GM23338 (cell line): ENCODE measurements at regions not wholly inside any gene's neighbourhood (a gene's known extent, or its start where the extent isn't known, plus 50 kb on each side); places are given as distances from the start of the nearest gene placed in this dataset.

Source experiments
- ATAC-seq: fragments of 200-7000 bp; cut with Tn5 transposase; 3 replicates; pipeline ENCODE4 v1.9.1; 2020
- DNase-seq: peaks from one replicate; pipeline ENCODE4 v3.0.0-alpha.2; 2015; ENCODE audit warnings: low spot score
- H2AFZ ChIP-seq: fragments of 200-600 bp; sonication (generic); 2 replicates; pipeline ENCODE4 v1.8.0; 2016; ENCODE audit warnings: antibody characterized with exemption, mild to moderate bottlenecking, moderate library complexity
- H3F3A ChIP-seq: fragments of 200-600 bp; sonication (generic); replicated peaks from 2 replicates; pipeline ENCODE4 v1.8.0; 2017; ENCODE audit warnings: antibody characterized with exemption, mixed run types, low read depth
- H3K27ac ChIP-seq: fragments of 200-600 bp; sonication (generic); 2 replicates; pipeline ENCODE4 v1.6.1; 2016; ENCODE audit warnings: low read depth
- H3K27me3 ChIP-seq: fragments of 200-600 bp; sonication (generic); 2 replicates; pipeline ENCODE4 v1.8.0; 2016; ENCODE audit warnings: mild to moderate bottlenecking, mixed run types, moderate library complexity; ENCODE audit not compliant: insufficient read depth
- H3K36me3 ChIP-seq: fragments of 200-600 bp; sonication (generic); 2 replicates; pipeline ENCODE4 v1.8.0; 2016; ENCODE audit warnings: mild to moderate bottlenecking; ENCODE audit not compliant: insufficient read depth
- H3K4me1 ChIP-seq: fragments of 200-600 bp; sonication (generic); 2 replicates; pipeline ENCODE4 v1.8.0; 2016; ENCODE audit warnings: mild to moderate bottlenecking, moderate library complexity; ENCODE audit not compliant: insufficient read depth
- H3K4me2 ChIP-seq: fragments of 200-600 bp; sonication (generic); 2 replicates; pipeline ENCODE4 v1.7.1; 2017; ENCODE audit warnings: mixed run types
- H3K4me3 ChIP-seq: fragments of 200-600 bp; sonication (generic); 2 replicates; pipeline ENCODE4 v1.6.1; 2016; ENCODE audit warnings: mixed run types
- H3K79me2 ChIP-seq: fragments of 200-600 bp; sonication (generic); replicated peaks from 2 replicates; pipeline ENCODE4 v1.8.0; 2017; ENCODE audit warnings: mild to moderate bottlenecking; ENCODE audit not compliant: insufficient read depth
- H3K9me2 ChIP-seq: fragments of 200-600 bp; sonication (generic); 2 replicates; pipeline ENCODE4 v1.8.0; 2017; ENCODE audit not compliant: insufficient read depth
- H4K20me1 ChIP-seq: fragments of 200-600 bp; sonication (generic); replicated peaks from 2 replicates; pipeline ENCODE4 v1.8.0; 2017; ENCODE audit warnings: mild to moderate bottlenecking; ENCODE audit not compliant: insufficient read depth
- H3K27ac Mint-ChIP-seq: 2 replicates; pipeline ENCODE4 v1.8.0; 2020; ENCODE audit warnings: inconsistent platforms, mild to moderate bottlenecking, moderate library complexity, mixed read lengths
- H3K27me3 Mint-ChIP-seq: 3 replicates; pipeline ENCODE4 v1.8.0; 2022; ENCODE audit warnings: low read depth, mild to moderate bottlenecking, moderate library complexity, mixed read lengths, inconsistent platforms; ENCODE audit not compliant: insufficient read depth, poor library complexity
- H3K36me3 Mint-ChIP-seq: 3 replicates; pipeline ENCODE4 v1.8.0; 2021; ENCODE audit warnings: low read depth, mild to moderate bottlenecking, inconsistent platforms, moderate library complexity, mixed read lengths
- H3K4me1 Mint-ChIP-seq: 3 replicates; pipeline ENCODE4 v1.8.0; 2020; ENCODE audit warnings: mild to moderate bottlenecking, inconsistent platforms, mixed read lengths
- H3K4me3 Mint-ChIP-seq: 3 replicates; pipeline ENCODE4 v1.8.0; 2021; ENCODE audit warnings: moderate library complexity, mild to moderate bottlenecking, inconsistent platforms, mixed read lengths
- H3K9me3 Mint-ChIP-seq: 3 replicates; pipeline ENCODE4 v1.8.0; 2020; ENCODE audit warnings: moderate library complexity, mild to moderate bottlenecking, inconsistent platforms, mixed read lengths
- CREB1 ChIP-seq: fragments of 250-450 bp; sonication (Bioruptor Pico); IDR thresholded peaks from 2 replicates; pipeline ENCODE4 v1.5.0; 2020; ENCODE audit warnings: low read depth, mild to moderate bottlenecking, moderate library complexity
- EZH2 ChIP-seq: fragments of 200-600 bp; sonication (generic); IDR thresholded peaks from one replicate; pipeline ENCODE4 v1.8.0; 2017; ENCODE audit warnings: antibody characterized with exemption, mild to moderate bottlenecking, low read depth; ENCODE audit not compliant: unreplicated experiment
- EZH2phosphoT487 ChIP-seq: fragments of 200-600 bp; sonication (generic); IDR thresholded peaks from one replicate; pipeline ENCODE4 v1.8.1; 2018; ENCODE audit warnings: antibody characterized with exemption; ENCODE audit not compliant: unreplicated experiment
- JUNB ChIP-seq: IDR thresholded peaks from one replicate; pipeline ENCODE4 v1.6.1; 2016; ENCODE audit warnings: antibody characterized with exemption; ENCODE audit not compliant: unreplicated experiment
- NANOG ChIP-seq: IDR thresholded peaks from 2 replicates; pipeline ENCODE4 v1.6.1; 2016; ENCODE audit warnings: antibody characterized with exemption, borderline replicate concordance
- POLR2AphosphoS5 ChIP-seq: IDR thresholded peaks from 2 replicates; pipeline ENCODE4 v1.6.1; 2016; ENCODE audit warnings: antibody characterized with exemption, low read depth
- REST ChIP-seq: IDR thresholded peaks from one replicate; pipeline ENCODE4 v1.6.1; 2018; ENCODE audit warnings: antibody characterized with exemption; ENCODE audit not compliant: unreplicated experiment
- STAT1 ChIP-seq: IDR thresholded peaks from one replicate; pipeline ENCODE4 v1.6.1; 2016; ENCODE audit warnings: antibody characterized with exemption; ENCODE audit not compliant: unreplicated experiment
- ZNF114 ChIP-seq: fragments of 250-450 bp; sonication (Bioruptor Pico); IDR thresholded peaks from 2 replicates; pipeline ENCODE4 v1.5.0; 2020; ENCODE audit warnings: mild to moderate bottlenecking, moderate library complexity
- ZNF331 ChIP-seq: fragments of 250-450 bp; sonication (Bioruptor Pico); IDR thresholded peaks from 2 replicates; pipeline ENCODE4 v1.5.0; 2020; ENCODE audit warnings: low read depth, mild to moderate bottlenecking, moderate library complexity
- TF ChIP-seq, protein P1 (sequence below): IDR thresholded peaks from 2 replicates; pipeline ENCODE4 v1.6.1; 2016; ENCODE audit warnings: antibody characterized with exemption
- TF ChIP-seq, protein P2 (sequence below), 2 experiments: fragments of 200-600 bp in 1 of 2; sonication (generic) in 1 of 2; conservative IDR thresholded peaks; 2 replicates each; pipeline versions ENCODE4 v1.5.1 to v1.6.1; 2016 to 2017; ENCODE audit warnings: antibody characterized with exemption in 2 of 2, low read depth in 2 of 2, mild to moderate bottlenecking in 2 of 2, moderate library complexity in 1 of 2

DNA sequence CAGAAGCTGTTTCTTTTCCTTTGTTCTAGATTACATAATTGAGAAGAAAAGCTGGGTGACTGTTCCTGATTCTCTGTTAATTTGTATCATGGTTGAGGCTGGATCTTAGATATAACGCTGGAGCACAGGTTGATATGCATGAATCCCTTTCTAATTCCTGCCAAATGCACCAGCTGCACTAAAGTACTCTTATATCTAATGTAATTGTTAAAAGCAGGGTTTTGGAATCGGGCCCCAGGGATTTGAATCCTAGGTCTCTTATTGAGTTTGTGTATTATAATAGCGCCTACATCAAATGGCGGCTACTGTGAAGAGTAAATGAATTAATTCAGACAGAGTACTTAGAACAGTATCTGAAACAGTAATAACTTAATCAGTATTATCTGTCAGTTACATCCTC lies 80.4 kb downstream of the MC4R start (continued):
- no peak for TF ChIP-seq REST

DNA sequence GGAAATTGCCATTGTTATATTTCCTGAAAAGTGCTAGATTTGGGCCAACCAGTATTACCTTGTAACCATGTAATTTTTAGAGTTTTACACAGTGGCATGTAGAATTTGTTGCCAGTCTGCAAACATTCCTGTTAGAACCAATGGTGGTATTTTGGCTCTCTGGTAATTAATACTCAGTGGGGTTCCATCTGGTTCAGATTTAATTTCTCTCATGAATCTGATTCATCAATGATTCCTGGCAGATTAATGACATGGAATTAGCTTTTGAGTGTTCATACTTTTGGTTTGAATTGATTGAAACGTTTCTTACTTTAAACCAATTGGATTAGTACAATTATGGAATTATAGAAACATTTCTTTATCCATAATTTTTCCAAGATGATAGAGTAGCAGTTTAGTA lies 93.2 kb downstream of the MC4R start:
- Histone ChIP-seq H3K4me1 (no peaks in the 10 kb centered on the region), H3K36me3 (no peaks in the 10 kb centered on the region), H2AFZ (no peak overlapping the region), H4K20me1 (no peaks in the 10 kb centered on the region), H3K4me2 (no peak overlapping the region), H3K79me2 (no peaks in the 10 kb centered on the region), H3K4me3 (no peak overlapping the region), H3K27ac (no peak overlapping the region), H3K27me3 (no peaks in the 10 kb centered on the region), H3K9me2 (no peaks in the 10 kb centered on the region), H3F3A (no peaks in the 10 kb centered on the region)
- no peaks in the 10 kb centered on the region for H3K36me3 Mint-ChIP-seq
- no peaks in the 10 kb centered on the region for H3K27me3 Mint-ChIP-seq
- no peak overlapping the region for H3K27ac Mint-ChIP-seq
- H3K9me3 Mint-ChIP-seq = no peaks in the 10 kb centered on the region
- H3K4me1 Mint-ChIP-seq = no peaks in the 10 kb centered on the region
- H3K4me3 Mint-ChIP-seq = no peak overlapping the region
- DNase-seq (no peak), ATAC-seq (no peak)
- TF ChIP-seq POLR2AphosphoS5 (no peak), ZNF331 (CRISPR knock-in tag) (no peak), EZH2phosphoT487 (no peak)

GRCh38 chr18:60277855-60278480 lies 94.6 kb downstream of the MC4R start:
- H3K27me3 ChIP-seq = no peaks in the 10 kb centered on the region
- H3K4me2 ChIP-seq = no peak overlapping the region
- Mint-ChIP-seq H3K36me3 (peaks cover under 1% of the 10 kb centered on the region; the same call in 1 of the 3 replicates), H3K27me3 (no peaks in the 10 kb centered on the region), H3K4me3 (no peak overlapping the region), H3K27ac (no peak overlapping the region), H3K9me3 (peaks cover 4% of the 10 kb centered on the region; the same call in 2 of the 3 replicates), H3K4me1 (no peaks in the 10 kb centered on the region)
- ATAC-seq (no peak), DNase-seq (no peak)
- no peaks in the 10 kb centered on the region for H3K79me2 ChIP-seq
- H2AFZ ChIP-seq = no peak overlapping the region
- no peak overlapping the region for H3K4me3 ChIP-seq
- H3F3A ChIP-seq = no peaks in the 10 kb centered on the region
- no peak overlapping the region for H3K27ac ChIP-seq
- H3K9me2 ChIP-seq = no peaks in the 10 kb centered on the region
- no peaks in the 10 kb centered on the region for H3K36me3 ChIP-seq
- H3K4me1 ChIP-seq = no peaks in the 10 kb centered on the region
- H4K20me1 ChIP-seq = no peaks in the 10 kb centered on the region
- no peak for TF ChIP-seq EZH2phosphoT487
- TF ChIP-seq, protein P1, sequence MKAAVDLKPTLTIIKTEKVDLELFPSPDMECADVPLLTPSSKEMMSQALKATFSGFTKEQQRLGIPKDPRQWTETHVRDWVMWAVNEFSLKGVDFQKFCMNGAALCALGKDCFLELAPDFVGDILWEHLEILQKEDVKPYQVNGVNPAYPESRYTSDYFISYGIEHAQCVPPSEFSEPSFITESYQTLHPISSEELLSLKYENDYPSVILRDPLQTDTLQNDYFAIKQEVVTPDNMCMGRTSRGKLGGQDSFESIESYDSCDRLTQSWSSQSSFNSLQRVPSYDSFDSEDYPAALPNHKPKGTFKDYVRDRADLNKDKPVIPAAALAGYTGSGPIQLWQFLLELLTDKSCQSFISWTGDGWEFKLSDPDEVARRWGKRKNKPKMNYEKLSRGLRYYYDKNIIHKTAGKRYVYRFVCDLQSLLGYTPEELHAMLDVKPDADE = no peak
- TF ChIP-seq CREB1 = no peak
- TF ChIP-seq, protein P2, sequence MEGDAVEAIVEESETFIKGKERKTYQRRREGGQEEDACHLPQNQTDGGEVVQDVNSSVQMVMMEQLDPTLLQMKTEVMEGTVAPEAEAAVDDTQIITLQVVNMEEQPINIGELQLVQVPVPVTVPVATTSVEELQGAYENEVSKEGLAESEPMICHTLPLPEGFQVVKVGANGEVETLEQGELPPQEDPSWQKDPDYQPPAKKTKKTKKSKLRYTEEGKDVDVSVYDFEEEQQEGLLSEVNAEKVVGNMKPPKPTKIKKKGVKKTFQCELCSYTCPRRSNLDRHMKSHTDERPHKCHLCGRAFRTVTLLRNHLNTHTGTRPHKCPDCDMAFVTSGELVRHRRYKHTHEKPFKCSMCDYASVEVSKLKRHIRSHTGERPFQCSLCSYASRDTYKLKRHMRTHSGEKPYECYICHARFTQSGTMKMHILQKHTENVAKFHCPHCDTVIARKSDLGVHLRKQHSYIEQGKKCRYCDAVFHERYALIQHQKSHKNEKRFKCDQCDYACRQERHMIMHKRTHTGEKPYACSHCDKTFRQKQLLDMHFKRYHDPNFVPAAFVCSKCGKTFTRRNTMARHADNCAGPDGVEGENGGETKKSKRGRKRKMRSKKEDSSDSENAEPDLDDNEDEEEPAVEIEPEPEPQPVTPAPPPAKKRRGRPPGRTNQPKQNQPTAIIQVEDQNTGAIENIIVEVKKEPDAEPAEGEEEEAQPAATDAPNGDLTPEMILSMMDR (conservative IDR thresholded peaks at IDR 0.05; ENCODE audit: low read depth in 2 of 2) = no peak
- TF ChIP-seq ZNF114 (CRISPR knock-in tag) = no peak
- TF ChIP-seq POLR2AphosphoS5 = no peak
- no peak for TF ChIP-seq STAT1
- no peak for TF ChIP-seq ZNF331 (CRISPR knock-in tag)
- no peak for TF ChIP-seq NANOG
- TF ChIP-seq JUNB = no peak
- no peak for TF ChIP-seq EZH2
- no peak for TF ChIP-seq REST
